HG02623 (cell line): ENCODE measurements at regions not wholly inside any gene's neighbourhood (a gene's known extent, or its start where the extent isn't known, plus 50 kb on each side); places are given as distances from the start of the nearest gene placed in this dataset.
A peak's percentile ranks its signal among the peaks of the same experiment; 100 is the strongest.

Source experiments
- ATAC-seq: cut with Tn5 transposase; IDR thresholded peaks from one replicate; pipeline ENCODE4 v1.9.1; 2021; ENCODE audit warnings: moderate library complexity; ENCODE audit not compliant: unreplicated experiment

- no peak for ATAC-seq
These were observed 361.7 kb upstream of the ACVR2A start for GRCh38 chr2:147482916-147483669.

- ATAC-seq: no peak
These were observed 362.5 kb upstream of the ACVR2A start for GRCh38 chr2:147482111-147482895.

- ATAC-seq: no peak
These were observed 365.5 kb upstream of the ACVR2A start for GRCh38 chr2:147479358-147479757.

- ATAC-seq: no peak
These were observed 371.8 kb upstream of the ACVR2A start for GRCh38 chr2:147473075-147473474.

GRCh38 chr2:147471126-147471525 is 373.7 kb upstream of the ACVR2A start:
- no peak for ATAC-seq

- ATAC-seq: no peak
These were observed 375.4 kb upstream of the ACVR2A start for GRCh38 chr2:147469471-147469870.

- no peak for ATAC-seq
These were observed 375.9 kb upstream of the ACVR2A start for GRCh38 chr2:147468963-147469362.

GRCh38 chr2:147468349-147468748 is 376.5 kb upstream of the ACVR2A start:
- no peak for ATAC-seq

GRCh38 chr2:147467441-147467840 is 377.4 kb upstream of the ACVR2A start:
- ATAC-seq: no peak

- no peak for ATAC-seq
These were observed 380.0 kb upstream of the ACVR2A start for GRCh38 chr2:147464737-147465357.

GRCh38 chr2:147463881-147464520 is 380.8 kb upstream of the ACVR2A start:
- ATAC-seq: peak; percentile 89

GRCh38 chr2:147460155-147460554 is 384.7 kb upstream of the ACVR2A start:
- ATAC-seq: no peak

GRCh38 chr2:147456779-147457178 is 388.1 kb upstream of the ACVR2A start:
- ATAC-seq: no peak

GRCh38 chr2:147451902-147452515 is 392.8 kb upstream of the ACVR2A start:
- no peak for ATAC-seq

- ATAC-seq: no peak
These were observed 393.9 kb upstream of the ACVR2A start for GRCh38 chr2:147450661-147451510.

GRCh38 chr2:147449323-147449991 is 395.4 kb upstream of the ACVR2A start:
- ATAC-seq: no peak

GRCh38 chr2:147442816-147443215 is 402.0 kb upstream of the ACVR2A start:
- no peak for ATAC-seq

- no peak for ATAC-seq
These were observed 403.6 kb upstream of the ACVR2A start for GRCh38 chr2:147441182-147441581.

- ATAC-seq: no peak
These were observed 404.1 kb upstream of the ACVR2A start for GRCh38 chr2:147440734-147441133.
